SK-N-SH treated with all-trans-retinoic acid at 6 μM for 48 hours (cell line): ENCODE measurements at regions not wholly inside any gene's neighbourhood (a gene's known extent, or its start where the extent isn't known, plus 50 kb on each side); places are given as distances from the start of the nearest gene placed in this dataset.
"Not testable (repeated sequence)": the region's sequence is repeated elsewhere in the genome, so short reads cannot be mapped to it uniquely, and the experiment has no call there.

Experiments
- ATAC-seq: fragments of 200-7000 bp; cut with Tn5 transposase; 3 replicates; pipeline ENCODE4 v1.9.1; 2020; ENCODE audit warnings: mild to moderate bottlenecking, moderate library complexity
- ARNTL ChIP-seq: fragments of 450-650 bp; formaldehyde crosslinking; IDR thresholded peaks from 2 replicates; pipeline ENCODE4 v1.5.0; 2020; ENCODE audit warnings: low read depth, mild to moderate bottlenecking, moderate library complexity, borderline replicate concordance
- BACH2 ChIP-seq: fragments of 250-450 bp; sonication (Bioruptor Pico); IDR thresholded peaks from 2 replicates; pipeline ENCODE4 v1.9.0; 2021; ENCODE audit warnings: mild to moderate bottlenecking, borderline replicate concordance
- CREB5 ChIP-seq: fragments of 250-450 bp; sonication (Bioruptor Pico); IDR thresholded peaks from 2 replicates; pipeline ENCODE4 v1.5.1; 2020; ENCODE audit warnings: low read depth, mild to moderate bottlenecking, moderate library complexity
- ESRRG ChIP-seq: fragments of 250-450 bp; sonication (Bioruptor Pico); IDR thresholded peaks from 2 replicates; pipeline ENCODE4 v1.6.1; 2021; ENCODE audit warnings: mild to moderate bottlenecking
- ISL1 ChIP-seq: fragments of 250-450 bp; sonication (Bioruptor Pico); IDR thresholded peaks from 2 replicates; pipeline ENCODE4 v2.1.2; 2022; ENCODE audit warnings: mild to moderate bottlenecking, moderate library complexity
- OSR1 ChIP-seq: fragments of 250-450 bp; sonication (Bioruptor Pico); IDR thresholded peaks from 2 replicates; pipeline ENCODE4 v1.8.0; 2022; ENCODE audit warnings: moderate library complexity, mild to moderate bottlenecking, inconsistent platforms
- PATZ1 ChIP-seq: fragments of 250-450 bp; sonication (Bioruptor Pico); IDR thresholded peaks from 2 replicates; pipeline ENCODE4 v1.8.0; 2020; ENCODE audit warnings: mild to moderate bottlenecking, moderate library complexity, borderline replicate concordance
- PPARA ChIP-seq: fragments of 250-450 bp; sonication (Bioruptor Pico); IDR thresholded peaks from 2 replicates; pipeline ENCODE4 v1.5.0; 2020; ENCODE audit warnings: mild to moderate bottlenecking, borderline replicate concordance
- RARB ChIP-seq: fragments of 250-450 bp; sonication (Bioruptor Pico); IDR thresholded peaks from 2 replicates; pipeline ENCODE4 v1.8.0; 2021; ENCODE audit warnings: mild to moderate bottlenecking, moderate library complexity
- SNAI2 ChIP-seq: fragments of 250-450 bp; sonication (Bioruptor Pico); IDR thresholded peaks from 2 replicates; pipeline ENCODE4 v1.5.0; 2020; ENCODE audit warnings: mild to moderate bottlenecking, moderate library complexity
- TCF4 ChIP-seq: fragments of 250-450 bp; sonication (Bioruptor Pico); IDR thresholded peaks from 2 replicates; pipeline ENCODE4 v1.8.0; 2021; ENCODE audit warnings: mild to moderate bottlenecking, moderate library complexity, borderline replicate concordance
- TOX ChIP-seq: fragments of 250-450 bp; sonication (Bioruptor Pico); IDR thresholded peaks from 2 replicates; pipeline ENCODE4 v1.8.0; 2021; ENCODE audit warnings: mild to moderate bottlenecking, moderate library complexity, borderline replicate concordance
- TSHZ2 ChIP-seq: fragments of 250-450 bp; sonication (Bioruptor Pico); IDR thresholded peaks from 2 replicates; pipeline ENCODE4 v1.5.0; 2020; ENCODE audit warnings: mild to moderate bottlenecking, moderate library complexity
- ZC3H10 ChIP-seq: fragments of 250-450 bp; sonication (Bioruptor Pico); IDR thresholded peaks from 2 replicates; pipeline ENCODE4 v1.5.1; 2021; ENCODE audit warnings: mild to moderate bottlenecking, moderate library complexity
- ZFP30 ChIP-seq: fragments of 450-650 bp; formaldehyde crosslinking; IDR thresholded peaks from 2 replicates; pipeline ENCODE4 v1.5.0; 2022; ENCODE audit warnings: mild to moderate bottlenecking, moderate library complexity
- ZNF565 ChIP-seq: fragments of 450-650 bp; formaldehyde crosslinking; conservative IDR thresholded peaks from 2 replicates; pipeline ENCODE4 v1.5.0; 2020; ENCODE audit warnings: low read depth, mild to moderate bottlenecking, moderate library complexity
- ZNF70 ChIP-seq: fragments of 450-650 bp; formaldehyde crosslinking; IDR thresholded peaks from 2 replicates; pipeline ENCODE4 v1.5.0; 2020; ENCODE audit warnings: mild to moderate bottlenecking, moderate library complexity
- ZNF8 ChIP-seq: fragments of 450-650 bp; formaldehyde crosslinking; IDR thresholded peaks from 2 replicates; pipeline ENCODE4 v1.5.0; 2020; ENCODE audit warnings: mild to moderate bottlenecking, moderate library complexity
- TF ChIP-seq, protein P1 (sequence below): fragments of 250-450 bp; sonication (Bioruptor Pico); IDR thresholded peaks from 2 replicates; pipeline ENCODE4 v1.5.1; 2021; ENCODE audit warnings: mild to moderate bottlenecking, moderate library complexity
- TF ChIP-seq, protein P2 (sequence below): fragments of 250-450 bp; sonication (Bioruptor Pico); IDR thresholded peaks from 2 replicates; pipeline ENCODE4 v1.8.0; 2021; ENCODE audit warnings: low read depth, mild to moderate bottlenecking, moderate library complexity, borderline replicate concordance

GRCh38 chr3:110946810-110947209 lies 124.8 kb upstream of the NECTIN3 start:
- ATAC-seq, result no peak
- TF ChIP-seq ZNF8 (CRISPR knock-in tag) (no peak), BACH2 (CRISPR knock-in tag) (no peak), PPARA (CRISPR knock-in tag) (no peak), ZC3H10 (CRISPR knock-in tag) (no peak), ESRRG (CRISPR knock-in tag) (no peak), TCF4 (CRISPR knock-in tag) (no peak), CREB5 (CRISPR knock-in tag) (no peak), ZFP30 (CRISPR knock-in tag) (no peak), PATZ1 (no peak), OSR1 (CRISPR knock-in tag) (no peak), TSHZ2 (no peak), ZNF565 (no peak)
- TF ChIP-seq, protein P1, sequence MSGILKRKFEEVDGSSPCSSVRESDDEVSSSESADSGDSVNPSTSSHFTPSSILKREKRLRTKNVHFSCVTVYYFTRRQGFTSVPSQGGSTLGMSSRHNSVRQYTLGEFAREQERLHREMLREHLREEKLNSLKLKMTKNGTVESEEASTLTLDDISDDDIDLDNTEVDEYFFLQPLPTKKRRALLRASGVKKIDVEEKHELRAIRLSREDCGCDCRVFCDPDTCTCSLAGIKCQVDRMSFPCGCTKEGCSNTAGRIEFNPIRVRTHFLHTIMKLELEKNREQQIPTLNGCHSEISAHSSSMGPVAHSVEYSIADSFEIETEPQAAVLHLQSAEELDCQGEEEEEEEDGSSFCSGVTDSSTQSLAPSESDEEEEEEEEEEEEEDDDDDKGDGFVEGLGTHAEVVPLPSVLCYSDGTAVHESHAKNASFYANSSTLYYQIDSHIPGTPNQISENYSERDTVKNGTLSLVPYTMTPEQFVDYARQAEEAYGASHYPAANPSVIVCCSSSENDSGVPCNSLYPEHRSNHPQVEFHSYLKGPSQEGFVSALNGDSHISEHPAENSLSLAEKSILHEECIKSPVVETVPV (CRISPR knock-in tag), result no peak

GRCh38 chr3:110949194-110949593 lies 122.4 kb upstream of the NECTIN3 start:
- ATAC-seq, result not testable (repeated sequence)

DNA sequence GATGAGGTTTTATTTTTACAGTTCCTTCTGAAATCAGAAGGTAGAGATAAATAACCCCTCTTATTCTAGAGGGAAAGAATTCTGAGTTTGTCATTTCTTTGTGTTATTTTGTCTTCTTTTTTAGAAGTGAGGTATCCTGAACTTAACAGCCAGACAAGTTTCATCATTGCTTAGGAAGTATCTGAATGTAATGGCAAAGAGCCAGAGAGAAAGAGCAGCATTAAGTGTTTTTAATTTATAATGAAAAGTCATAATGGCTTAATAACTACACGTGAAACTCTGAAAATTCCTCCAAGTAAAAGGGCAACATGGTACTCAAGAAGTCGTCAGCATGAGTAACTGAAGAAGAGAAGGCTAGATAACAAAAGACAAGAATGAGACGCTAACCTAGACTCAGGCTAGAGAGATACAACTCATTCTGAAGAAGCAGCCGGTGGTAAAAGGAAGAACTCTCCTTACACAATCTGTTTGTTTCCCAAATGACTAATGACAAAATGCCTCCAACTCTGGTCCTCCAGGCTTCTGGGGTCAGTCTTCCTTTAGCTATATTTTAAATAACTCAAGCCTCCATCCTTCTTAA lies 116.2 kb upstream of the NECTIN3 start:
- no peak for ATAC-seq
- no peak for TF ChIP-seq SNAI2 (CRISPR knock-in tag)
- no peak for TF ChIP-seq ZNF8 (CRISPR knock-in tag)
- TF ChIP-seq RARB (CRISPR knock-in tag), result no peak
- no peak for TF ChIP-seq TCF4 (CRISPR knock-in tag)
- TF ChIP-seq, protein P1 (CRISPR knock-in tag), result no peak
- TF ChIP-seq ESRRG (CRISPR knock-in tag), result no peak
- no peak for TF ChIP-seq ZFP30 (CRISPR knock-in tag)
- TF ChIP-seq BACH2 (CRISPR knock-in tag), result no peak
- TF ChIP-seq TOX (CRISPR knock-in tag), result no peak
- no peak for TF ChIP-seq PPARA (CRISPR knock-in tag)
- TF ChIP-seq, protein P2, sequence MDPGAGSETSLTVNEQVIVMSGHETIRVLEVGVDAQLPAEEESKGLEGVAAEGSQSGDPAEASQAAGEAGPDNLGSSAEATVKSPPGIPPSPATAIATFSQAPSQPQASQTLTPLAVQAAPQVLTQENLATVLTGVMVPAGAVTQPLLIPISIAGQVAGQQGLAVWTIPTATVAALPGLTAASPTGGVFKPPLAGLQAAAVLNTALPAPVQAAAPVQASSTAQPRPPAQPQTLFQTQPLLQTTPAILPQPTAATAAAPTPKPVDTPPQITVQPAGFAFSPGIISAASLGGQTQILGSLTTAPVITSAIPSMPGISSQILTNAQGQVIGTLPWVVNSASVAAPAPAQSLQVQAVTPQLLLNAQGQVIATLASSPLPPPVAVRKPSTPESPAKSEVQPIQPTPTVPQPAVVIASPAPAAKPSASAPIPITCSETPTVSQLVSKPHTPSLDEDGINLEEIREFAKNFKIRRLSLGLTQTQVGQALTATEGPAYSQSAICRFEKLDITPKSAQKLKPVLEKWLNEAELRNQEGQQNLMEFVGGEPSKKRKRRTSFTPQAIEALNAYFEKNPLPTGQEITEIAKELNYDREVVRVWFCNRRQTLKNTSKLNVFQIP (CRISPR knock-in tag), result no peak
- no peak for TF ChIP-seq ZNF70 (CRISPR knock-in tag)
- TF ChIP-seq ARNTL (CRISPR knock-in tag), result no peak
- TF ChIP-seq ZC3H10 (CRISPR knock-in tag), result no peak
- TF ChIP-seq ISL1 (CRISPR knock-in tag), result no peak
